ENCODE measurements at regions not wholly inside any gene's neighbourhood (a gene's known extent, or its start where the extent isn't known, plus 50 kb on each side); places are given as distances from the start of the nearest gene placed in this dataset.

- DNase-seq (ENCODE audit: extremely low spot score), result no peak
- ChIA-PET CTCF (interaction anchor here (1.0 to 1.8 kb wide), 4 partner anchors 9 to 186 kb away, joined by 3 to 5 read pairs (median 4); no protein-coding TSS in a partner anchor), POLR2A (no interaction called here)
- TF ChIP-seq CTCF (IDR thresholded peaks at IDR 0.05; ENCODE audit: control extremely low read depth, extremely low read depth, low read depth, missing control alignments), result no peak
Measured at GRCh38 chr16:48444574-48444973, 59.4 kb upstream of the SIAH1 start.

GRCh38 chr16:48442379-48442778 is 57.2 kb upstream of the SIAH1 start:
- ChIA-PET POLR2A (no interaction called here), CTCF (interaction anchor here (1.2 to 1.6 kb wide), 2 partner anchors 11 to 85 kb away, joined by 3 read pairs; no protein-coding TSS in a partner anchor)
- no peak for DNase-seq (ENCODE audit: extremely low spot score)
- TF ChIP-seq CTCF (IDR thresholded peaks at IDR 0.05; ENCODE audit: control extremely low read depth, extremely low read depth, low read depth, missing control alignments), result no peak

- no peak for DNase-seq (ENCODE audit: extremely low spot score)
- POLR2A ChIA-PET, result no interaction called here
- no peak for TF ChIP-seq CTCF (IDR thresholded peaks at IDR 0.05; ENCODE audit: control extremely low read depth, extremely low read depth, low read depth, missing control alignments)
- CTCF ChIA-PET, result interaction anchor here (1.2 to 1.6 kb wide), 2 partner anchors 11 to 85 kb away, joined by 3 read pairs; no protein-coding TSS in a partner anchor
Measured at GRCh38 chr16:48441863-48442279, 56.7 kb upstream of the SIAH1 start.

- POLR2A ChIA-PET, result no interaction called here
- DNase-seq (ENCODE audit: extremely low spot score), result no peak
- TF ChIP-seq CTCF (IDR thresholded peaks at IDR 0.05; ENCODE audit: control extremely low read depth, extremely low read depth, low read depth, missing control alignments), result no peak
- CTCF ChIA-PET, result interaction anchor here (1.2 kb wide), 1 partner anchor 86 kb away, joined by 3 read pairs; no protein-coding TSS in a partner anchor
Measured at GRCh38 chr16:48441106-48441505, 55.9 kb upstream of the SIAH1 start.

- DNase-seq (ENCODE audit: extremely low spot score), result no peak
- ChIA-PET POLR2A (no interaction called here), CTCF (interaction anchor here (1.0 to 1.2 kb wide), 2 partner anchors 9 to 191 kb away, joined by 3 to 5 read pairs; no protein-coding TSS in a partner anchor)
- no peak for TF ChIP-seq CTCF (IDR thresholded peaks at IDR 0.05; ENCODE audit: control extremely low read depth, extremely low read depth, low read depth, missing control alignments)
Measured at GRCh38 chr16:48438414-48438813, 53.2 kb upstream of the SIAH1 start.

GRCh38 chr16:48435906-48436305 is 50.7 kb upstream of the SIAH1 start:
- ChIA-PET POLR2A (no interaction called here), CTCF (interaction anchor here (1.0 to 2.2 kb wide), 6 partner anchors 9 to 194 kb away, joined by 3 to 6 read pairs (median 4); no protein-coding TSS in a partner anchor)
- TF ChIP-seq CTCF (IDR thresholded peaks at IDR 0.05; ENCODE audit: control extremely low read depth, extremely low read depth, low read depth, missing control alignments), result no peak
- no peak for DNase-seq (ENCODE audit: extremely low spot score)

Measured in GM10248 (cell line).